HG02678 (cell line): ENCODE measurements at regions not wholly inside any gene's neighbourhood (a gene's known extent, or its start where the extent isn't known, plus 50 kb on each side); places are given as distances from the start of the nearest gene placed in this dataset.
A peak's percentile ranks its signal among the peaks of the same experiment; 100 is the strongest.

Experiments
- ATAC-seq: cut with Tn5 transposase; IDR thresholded peaks from one replicate; pipeline ENCODE4 v1.9.1; 2021; ENCODE audit warnings: mild to moderate bottlenecking, moderate library complexity; ENCODE audit not compliant: unreplicated experiment

DNA sequence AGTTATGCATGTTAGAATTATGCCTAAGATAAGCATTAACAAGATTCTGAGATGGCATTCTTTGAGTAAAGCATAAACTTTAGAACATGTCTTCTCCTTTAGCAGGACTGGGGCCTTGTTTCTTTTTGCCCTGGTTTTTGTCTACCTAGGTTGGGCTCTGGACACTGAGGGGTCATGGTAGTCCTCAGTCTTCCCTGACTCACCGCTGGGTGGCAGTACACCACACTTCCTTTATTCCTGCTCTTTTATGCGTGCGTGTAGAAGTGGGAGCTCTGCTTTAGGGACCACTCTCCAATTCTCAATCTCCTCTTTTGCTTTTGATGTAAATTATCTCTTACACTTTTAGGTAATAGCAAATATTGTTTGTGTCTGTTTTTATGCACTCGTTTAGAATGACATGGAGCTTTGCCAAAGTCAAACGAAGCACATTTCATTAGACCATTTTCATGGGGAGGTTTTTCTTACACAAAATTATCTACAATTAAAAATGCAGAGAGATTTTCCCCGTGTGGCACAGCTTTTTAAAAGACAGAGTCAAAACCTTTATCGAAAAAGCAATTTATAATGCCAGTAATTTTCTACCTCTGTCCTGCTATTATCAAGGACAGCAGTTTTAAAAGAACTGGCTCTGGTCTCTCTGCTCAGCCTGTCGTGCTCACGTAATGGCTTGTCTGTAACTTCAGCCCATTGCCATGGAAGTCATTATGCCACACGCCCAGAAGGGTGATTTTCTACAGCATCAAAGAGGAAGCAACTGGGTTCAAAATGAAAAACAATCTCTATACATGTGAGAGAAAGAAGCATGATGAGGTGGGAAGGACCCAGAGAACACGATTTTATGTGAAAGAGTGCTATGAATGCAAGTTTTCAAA is 413.9 kb downstream of the COG6 start:
- ATAC-seq, result peak; percentile 71

DNA sequence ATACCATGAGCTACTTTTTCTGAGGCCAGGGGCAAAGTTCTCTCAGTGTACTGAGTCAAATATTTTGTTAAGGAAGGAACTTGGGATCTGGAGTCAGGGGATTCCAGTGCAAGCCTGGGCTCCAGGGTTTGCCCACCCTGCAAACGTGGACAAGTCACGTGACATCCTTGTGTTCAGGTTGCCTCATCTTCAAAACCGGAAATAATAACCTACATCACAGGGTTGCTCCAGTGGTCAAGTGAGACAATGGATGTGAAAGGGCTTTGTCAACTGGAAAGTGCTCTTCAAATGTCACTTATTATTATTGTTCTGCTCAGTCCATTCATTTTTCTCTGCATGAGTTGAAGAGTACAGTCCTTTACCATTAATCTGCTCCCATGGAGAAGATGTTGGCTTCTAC is 414.9 kb downstream of the COG6 start:
- ATAC-seq, result no peak

DNA sequence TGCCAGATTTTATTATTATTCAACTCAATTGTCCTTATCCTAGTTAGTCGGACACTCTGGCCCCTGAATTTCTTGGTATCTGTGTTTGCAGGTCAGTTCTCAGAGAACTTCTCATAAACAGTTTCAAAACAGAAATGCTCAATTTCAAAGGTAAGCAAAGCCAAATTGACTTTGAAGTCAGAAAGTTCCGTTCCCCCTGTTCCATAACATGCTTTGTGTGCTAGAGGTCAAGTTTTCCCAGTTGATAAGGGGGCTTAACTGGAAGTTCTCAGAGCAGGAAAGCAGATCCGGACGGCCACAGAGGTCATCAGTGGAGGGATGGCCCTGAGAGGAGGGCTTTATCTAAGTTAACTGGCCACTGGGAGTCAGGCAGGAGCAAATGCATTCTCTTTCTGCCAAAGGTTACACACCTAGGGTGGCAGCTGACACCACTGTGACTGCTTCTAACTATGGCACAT is 417.2 kb downstream of the COG6 start:
- ATAC-seq, result no peak

DNA sequence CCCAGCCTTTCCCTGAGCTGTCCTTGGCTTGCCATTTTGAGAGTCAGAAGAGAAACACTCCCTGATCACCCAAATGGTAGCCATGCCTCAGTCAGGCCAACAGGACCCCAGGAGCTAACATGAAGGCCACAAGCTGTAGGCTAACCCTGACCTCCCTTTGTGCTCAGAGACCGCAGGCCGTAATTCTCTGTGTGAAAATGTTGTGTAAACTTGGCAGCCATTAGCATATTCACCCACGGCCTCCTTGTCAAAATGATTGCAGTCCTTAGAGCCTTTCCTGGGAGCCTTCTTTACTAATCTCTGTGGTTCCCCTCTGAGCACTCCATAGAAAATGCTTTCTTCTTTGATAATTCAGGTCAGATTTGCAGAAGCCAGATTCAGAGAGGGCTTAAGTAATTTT is 418.9 kb downstream of the COG6 start:
- ATAC-seq, result no peak

DNA sequence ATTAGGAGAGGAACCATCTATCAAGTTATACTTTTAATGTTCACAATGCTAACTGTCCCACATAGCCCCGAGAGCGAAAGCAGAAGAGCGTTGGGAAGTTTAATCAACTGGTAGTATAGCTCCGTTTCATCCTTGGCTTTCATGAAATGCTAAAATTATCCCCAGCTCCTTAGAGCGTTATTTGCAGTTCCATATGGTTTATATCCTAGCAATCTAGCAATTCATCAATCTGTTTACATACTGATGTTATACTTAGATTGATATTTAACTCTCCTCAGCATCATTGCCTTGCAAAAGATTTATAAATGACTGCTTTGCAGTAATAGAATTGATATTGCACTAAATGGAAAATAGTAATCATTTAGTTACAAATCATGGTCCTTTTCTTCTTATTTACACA is 419.8 kb downstream of the COG6 start:
- no peak for ATAC-seq

GRCh38 chr13:40076765-40077362 is 421.4 kb downstream of the COG6 start:
- ATAC-seq, result no peak

GRCh38 chr13:40077396-40078027 is 422.1 kb downstream of the COG6 start:
- ATAC-seq, result no peak

DNA sequence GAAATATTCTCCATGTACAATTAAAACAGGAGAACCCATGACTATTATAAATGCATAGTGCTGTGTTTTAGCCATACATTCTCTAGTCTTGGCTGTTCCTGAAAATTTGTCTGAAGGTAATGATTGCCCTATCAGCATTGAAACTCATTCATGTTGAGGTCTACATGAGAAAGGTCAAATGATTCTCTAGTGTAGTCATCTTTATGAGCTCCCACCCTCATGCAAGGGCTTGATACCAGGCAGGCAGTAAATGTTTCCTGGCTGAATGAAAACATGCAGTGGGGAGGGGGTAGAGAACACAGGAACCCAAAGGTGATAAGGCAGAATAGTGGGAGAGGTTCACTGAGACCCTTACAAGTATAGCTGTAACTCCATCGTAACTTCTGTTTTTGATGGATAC is 424.3 kb downstream of the COG6 start:
- no peak for ATAC-seq

DNA sequence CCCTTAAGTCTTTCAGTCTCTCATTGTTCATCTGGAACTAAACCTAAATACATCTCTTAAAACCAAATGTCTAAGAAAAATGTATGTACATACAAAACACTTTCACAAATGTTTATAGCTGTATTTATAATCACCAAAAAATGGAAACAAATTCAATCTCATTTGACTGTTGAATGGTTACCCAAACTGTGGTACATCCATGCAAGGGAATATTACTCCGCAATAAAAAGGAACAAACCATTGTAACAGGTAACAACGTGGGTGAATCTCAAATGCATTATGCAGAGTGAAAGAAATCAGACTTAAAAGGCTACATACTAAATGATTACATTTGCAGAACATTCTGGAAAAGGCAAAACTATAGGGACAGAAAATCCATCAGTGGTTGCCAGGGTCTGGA is 425.2 kb downstream of the COG6 start:
- ATAC-seq, result no peak

GRCh38 chr13:40082639-40083038 is 427.2 kb downstream of the COG6 start:
- no peak for ATAC-seq

DNA sequence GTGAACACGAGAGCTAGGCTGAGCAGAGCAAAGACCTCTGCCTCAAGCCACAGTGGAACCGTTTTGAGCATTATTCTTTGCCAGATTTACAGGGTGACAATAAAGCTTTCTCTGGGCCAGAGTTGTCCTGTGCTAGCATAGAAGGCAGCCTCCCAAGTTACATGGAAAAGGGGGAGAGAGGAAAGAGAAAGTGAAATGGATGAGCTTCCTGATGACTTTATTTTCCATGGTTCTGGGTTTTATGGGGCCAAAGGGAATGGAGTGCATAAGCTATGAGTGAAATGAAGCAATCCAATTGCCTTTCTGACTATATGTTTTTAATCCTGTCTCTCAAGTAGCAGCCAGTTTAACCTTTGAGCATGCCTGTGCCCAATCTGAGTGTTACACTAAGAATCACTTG is 428.4 kb downstream of the COG6 start:
- no peak for ATAC-seq

DNA sequence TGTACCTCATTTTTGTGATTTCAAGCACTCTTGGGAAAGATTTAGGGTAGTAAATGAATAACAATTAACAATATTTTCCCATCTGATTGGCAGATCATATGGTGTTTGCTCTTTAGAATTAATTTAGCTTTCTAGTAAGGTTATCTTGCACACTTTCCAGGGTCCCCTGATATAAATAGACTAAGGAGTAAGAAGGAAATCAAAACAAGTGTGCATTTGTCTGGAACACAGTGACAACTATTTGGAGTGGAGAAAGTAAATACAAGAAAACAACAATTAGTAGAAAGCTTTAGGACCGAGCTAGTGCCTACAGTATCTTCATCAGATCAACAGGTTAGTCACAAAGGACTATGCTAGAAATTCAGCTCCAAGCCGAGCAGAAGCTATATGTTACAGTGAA is 429.5 kb downstream of the COG6 start:
- ATAC-seq, result no peak

- no peak for ATAC-seq
Observed at GRCh38 chr13:40087091-40088002, 431.9 kb downstream of the COG6 start.

- no peak for ATAC-seq
Observed at GRCh38 chr13:40094056-40094455, 438.6 kb downstream of the COG6 start.

GRCh38 chr13:40095695-40096356 is 440.4 kb downstream of the COG6 start:
- no peak for ATAC-seq

GRCh38 chr13:40096357-40096901 is 441.0 kb downstream of the COG6 start:
- no peak for ATAC-seq

DNA sequence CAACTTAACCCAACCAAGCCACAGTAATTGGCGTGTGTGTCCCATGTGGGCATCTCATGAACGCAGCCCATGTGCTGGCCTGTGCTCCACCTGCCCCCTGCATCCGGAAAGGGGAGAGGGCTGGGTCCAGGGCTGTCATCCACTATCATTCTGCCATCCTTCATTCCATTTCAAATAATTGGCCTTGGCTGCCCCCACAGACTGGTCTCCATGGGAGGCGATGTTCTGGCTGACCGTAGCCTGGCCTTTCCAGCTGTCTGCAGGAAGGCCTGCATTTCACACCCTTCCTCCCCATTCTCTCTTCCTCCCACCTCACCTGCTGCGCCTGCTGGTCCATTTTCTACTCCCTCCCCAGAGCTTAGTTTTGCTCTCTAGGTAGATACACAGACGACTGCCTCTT is 442.8 kb downstream of the COG6 start:
- ATAC-seq, result no peak

DNA sequence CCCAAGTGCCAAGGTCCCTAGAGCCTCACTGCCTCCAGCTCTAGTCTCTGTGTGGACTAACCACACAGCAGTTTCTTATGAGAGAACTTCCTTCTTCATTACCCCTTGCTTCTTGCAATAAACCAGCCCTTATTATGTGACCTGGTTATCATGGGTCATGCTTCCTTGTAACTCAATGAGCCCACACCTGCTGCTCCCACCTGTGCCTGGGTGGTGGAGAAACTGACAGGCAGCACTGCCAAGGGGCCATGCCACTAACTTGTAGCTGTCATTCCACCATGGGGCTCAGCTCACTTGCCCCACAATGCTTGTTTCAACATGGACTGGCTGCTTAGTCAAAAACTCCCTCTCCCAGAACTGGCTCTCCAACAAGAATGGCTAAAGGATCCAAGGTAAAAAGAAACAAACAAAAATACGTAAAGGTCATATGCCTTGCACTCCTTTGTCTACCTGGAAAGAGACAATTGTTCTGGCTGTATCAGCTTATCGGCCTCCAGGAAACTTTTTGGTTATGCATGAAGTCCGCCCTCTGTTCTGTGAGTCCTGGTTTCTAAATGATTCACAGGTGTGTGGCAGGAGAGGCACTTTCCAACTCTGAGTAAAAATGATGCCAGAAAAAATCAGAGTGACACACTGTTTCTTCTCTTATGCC is 446.4 kb downstream of the COG6 start:
- ATAC-seq, result peak; percentile 74

- ATAC-seq, result no peak
Observed at GRCh38 chr13:40102360-40102727, 446.9 kb downstream of the COG6 start.

DNA sequence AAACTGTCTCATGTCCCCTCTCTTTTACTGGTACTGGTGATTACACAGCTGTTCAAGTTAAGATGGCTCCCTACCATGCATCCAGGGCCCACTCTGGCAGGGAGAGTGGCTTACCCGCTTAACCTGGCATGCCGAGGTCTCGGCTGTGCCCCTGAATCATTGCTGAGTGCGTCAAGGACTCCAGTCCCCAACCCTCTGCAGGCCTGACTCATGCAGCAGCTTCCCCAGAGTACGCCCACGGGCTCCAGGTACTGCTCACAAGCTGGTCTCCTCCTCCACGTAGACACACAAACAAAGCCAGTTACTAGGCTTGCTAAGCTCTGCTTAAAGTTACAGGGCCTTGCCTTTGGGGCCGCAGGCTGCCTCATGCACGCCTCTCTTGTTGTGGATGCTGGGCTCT is 447.4 kb downstream of the COG6 start:
- ATAC-seq, result no peak
